ENCODE measurements at regions not wholly inside any gene's neighbourhood (a gene's known extent, or its start where the extent isn't known, plus 50 kb on each side); places are given as distances from the start of the nearest gene placed in this dataset.

- TF ChIP-seq CTCF (IDR thresholded peaks at IDR 0.05): no peak
- no peak for TF ChIP-seq POLR2AphosphoS5 (IDR thresholded peaks at IDR 0.05)
- TF ChIP-seq POLR2A (IDR thresholded peaks at IDR 0.05): no peak
Observed at GRCh38 chr3:174477491-174477890, 381.6 kb upstream of the NAALADL2 start.

Measured in gastroesophageal sphincter (tissue), 3 donors.